ENCODE measurements at regions not wholly inside any gene's neighbourhood (a gene's known extent, or its start where the extent isn't known, plus 50 kb on each side); places are given as distances from the start of the nearest gene placed in this dataset.

DNA sequence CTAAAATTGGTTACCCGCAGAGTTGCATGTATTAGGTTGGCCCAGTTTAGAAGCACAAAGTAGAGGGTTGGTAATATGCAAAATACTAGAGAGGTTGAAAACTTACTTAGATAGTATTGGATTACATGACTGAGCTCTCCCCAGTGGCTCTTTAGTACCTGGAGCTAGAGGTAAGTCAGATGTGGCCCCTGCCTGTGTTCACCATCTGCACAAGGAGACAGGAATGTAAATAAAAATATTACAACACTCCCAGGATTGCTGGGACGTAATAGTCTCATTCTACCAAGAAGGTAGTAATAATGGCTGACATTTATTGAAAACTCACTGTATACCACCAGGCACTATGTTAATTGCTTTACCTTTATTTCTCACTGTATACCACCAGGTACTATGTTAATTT is 129.6 kb downstream of the SLC17A6 start:
- no peak overlapping the region for H3K4me2 ChIP-seq
- H3F3A ChIP-seq (replicated peaks; ENCODE audit: insufficient read depth) = no peaks in the 10 kb centered on the region
- POLR2A ChIA-PET = no interaction called here
- H4K20me1 ChIP-seq (ENCODE audit: insufficient read depth) = no peaks in the 10 kb centered on the region
- H3K36me3 ChIP-seq (replicated peaks in 1 of 2; ENCODE audit: control insufficient read depth in 1 of 2, insufficient read depth in 2 of 2, low read length in 1 of 2) = no peaks in the 10 kb centered on the region
- 83% methylated on average over 2 of the region's 2 CpGs for WGBS (ENCODE audit: low lambda C conversion rate)
- no peaks in the 10 kb centered on the region for H3K4me1 ChIP-seq (ENCODE audit: control insufficient read depth in 1 of 2, insufficient read depth in 2 of 2, low read depth in 1 of 2, low read length in 1 of 2)
- H3K27ac ChIP-seq (ENCODE audit: low read depth in 2 of 2, low read length in 1 of 2) = no peak overlapping the region
- H3K27me3 ChIP-seq (ENCODE audit: insufficient read depth) = no peaks in the 10 kb centered on the region
- no peak overlapping the region for H3K4me3 ChIP-seq (ENCODE audit: low read depth in 2 of 2, low read length in 1 of 2)
- CTCF ChIA-PET = no interaction called here
- DNase-seq = no peak
- H3K9me3 ChIP-seq = no peaks in the 10 kb centered on the region
- no peaks in the 10 kb centered on the region for H3K79me2 ChIP-seq (ENCODE audit: insufficient read depth)
- no peaks in the 10 kb centered on the region for H3K9me2 ChIP-seq
- TF ChIP-seq, protein P1, sequence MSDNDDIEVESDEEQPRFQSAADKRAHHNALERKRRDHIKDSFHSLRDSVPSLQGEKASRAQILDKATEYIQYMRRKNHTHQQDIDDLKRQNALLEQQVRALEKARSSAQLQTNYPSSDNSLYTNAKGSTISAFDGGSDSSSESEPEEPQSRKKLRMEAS (IDR thresholded peaks at IDR 0.05; ENCODE audit: low read depth) = no peak
- TF ChIP-seq YY1 (IDR thresholded peaks at IDR 0.05; ENCODE audit: low read depth) = no peak
- TF ChIP-seq, protein P2, sequence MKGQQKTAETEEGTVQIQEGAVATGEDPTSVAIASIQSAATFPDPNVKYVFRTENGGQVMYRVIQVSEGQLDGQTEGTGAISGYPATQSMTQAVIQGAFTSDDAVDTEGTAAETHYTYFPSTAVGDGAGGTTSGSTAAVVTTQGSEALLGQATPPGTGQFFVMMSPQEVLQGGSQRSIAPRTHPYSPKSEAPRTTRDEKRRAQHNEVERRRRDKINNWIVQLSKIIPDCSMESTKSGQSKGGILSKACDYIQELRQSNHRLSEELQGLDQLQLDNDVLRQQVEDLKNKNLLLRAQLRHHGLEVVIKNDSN (IDR thresholded peaks at IDR 0.05; ENCODE audit: borderline replicate concordance, low read depth) = no peak
- no peak for TF ChIP-seq USF2 (IDR thresholded peaks at IDR 0.05; ENCODE audit: borderline replicate concordance, low read depth, low read length)
- no peak for TF ChIP-seq REST (IDR thresholded peaks at IDR 0.05; ENCODE audit: low read depth, low read length)
- TF ChIP-seq TAF1 (IDR thresholded peaks at IDR 0.05; ENCODE audit: borderline replicate concordance, low read depth, low read length) = no peak
- no peak for TF ChIP-seq FOXM1 (IDR thresholded peaks at IDR 0.05; ENCODE audit: low read depth)
- TF ChIP-seq IRF3 (IDR thresholded peaks at IDR 0.05; ENCODE audit: low read depth, low read length) = no peak
- TF ChIP-seq NFIC (IDR thresholded peaks at IDR 0.05; ENCODE audit: borderline replicate concordance) = no peak
- TF ChIP-seq FOSL2 (IDR thresholded peaks at IDR 0.05; ENCODE audit: borderline replicate concordance, low read depth) = no peak
- TF ChIP-seq RAD21 (IDR thresholded peaks at IDR 0.05; ENCODE audit: low read length) = no peak
- TF ChIP-seq, protein P3, sequence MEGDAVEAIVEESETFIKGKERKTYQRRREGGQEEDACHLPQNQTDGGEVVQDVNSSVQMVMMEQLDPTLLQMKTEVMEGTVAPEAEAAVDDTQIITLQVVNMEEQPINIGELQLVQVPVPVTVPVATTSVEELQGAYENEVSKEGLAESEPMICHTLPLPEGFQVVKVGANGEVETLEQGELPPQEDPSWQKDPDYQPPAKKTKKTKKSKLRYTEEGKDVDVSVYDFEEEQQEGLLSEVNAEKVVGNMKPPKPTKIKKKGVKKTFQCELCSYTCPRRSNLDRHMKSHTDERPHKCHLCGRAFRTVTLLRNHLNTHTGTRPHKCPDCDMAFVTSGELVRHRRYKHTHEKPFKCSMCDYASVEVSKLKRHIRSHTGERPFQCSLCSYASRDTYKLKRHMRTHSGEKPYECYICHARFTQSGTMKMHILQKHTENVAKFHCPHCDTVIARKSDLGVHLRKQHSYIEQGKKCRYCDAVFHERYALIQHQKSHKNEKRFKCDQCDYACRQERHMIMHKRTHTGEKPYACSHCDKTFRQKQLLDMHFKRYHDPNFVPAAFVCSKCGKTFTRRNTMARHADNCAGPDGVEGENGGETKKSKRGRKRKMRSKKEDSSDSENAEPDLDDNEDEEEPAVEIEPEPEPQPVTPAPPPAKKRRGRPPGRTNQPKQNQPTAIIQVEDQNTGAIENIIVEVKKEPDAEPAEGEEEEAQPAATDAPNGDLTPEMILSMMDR (IDR thresholded peaks at IDR 0.05) = no peak
- no peak for TF ChIP-seq EP300 (IDR thresholded peaks at IDR 0.05; ENCODE audit: borderline replicate concordance in 1 of 2, low read depth in 1 of 2, low read length in 1 of 2)
- no peak for TF ChIP-seq MXI1 (IDR thresholded peaks at IDR 0.05; ENCODE audit: low read depth, low read length)
- no peak for TF ChIP-seq MEF2A (IDR thresholded peaks at IDR 0.05; ENCODE audit: borderline replicate concordance, low read depth)
- no peak for TF ChIP-seq SIN3A (IDR thresholded peaks at IDR 0.05; ENCODE audit: borderline replicate concordance, low read depth, low read length)
- no peak for TF ChIP-seq NRF1 (IDR thresholded peaks at IDR 0.05; ENCODE audit: low read depth, low read length)
- no peak overlapping the region for H3K9ac ChIP-seq
- no peak overlapping the region for H2AFZ ChIP-seq (ENCODE audit: low read depth)

Measured in SK-N-SH (cell line).